GM12878 (cell line): ENCODE measurements at regions not wholly inside any gene's neighbourhood (a gene's known extent, or its start where the extent isn't known, plus 50 kb on each side); places are given as distances from the start of the nearest gene placed in this dataset.

ENCODE experiments used
- ASH2L ChIP-seq: fragments of 300-600, 200-600 bp; sonication (generic); IDR thresholded peaks from 2 replicates; pipeline ENCODE4 v1.6.1; 2017; ENCODE audit warnings: low read depth, mild to moderate bottlenecking, borderline replicate concordance
- GATAD2B ChIP-seq: fragments of 450-650 bp; conservative IDR thresholded peaks from 2 replicates; pipeline ENCODE4 v1.6.1; 2017; ENCODE audit warnings: low read depth, mild to moderate bottlenecking, moderate library complexity
- MXI1 ChIP-seq: fragments of 150-350 bp; IDR thresholded peaks from 2 replicates; pipeline ENCODE4 v1.6.1; 2011; ENCODE audit warnings: low read depth, mild to moderate bottlenecking, inconsistent platforms, low read length, improper control_type of control experiment
- NRF1 ChIP-seq: conservative IDR thresholded peaks from 2 replicates; pipeline ENCODE4 v1.6.1; 2011; ENCODE audit warnings: mild to moderate bottlenecking, low read depth, low read length, improper control_type of control experiment
- POLR2A ChIP-seq: IDR thresholded peaks from 2 replicates; pipeline ENCODE4 v1.6.1; 2011; ENCODE audit warnings: low read depth, mild to moderate bottlenecking, low read length
- POLR2AphosphoS5 ChIP-seq: IDR thresholded peaks from 2 replicates; pipeline ENCODE4 v1.6.1; 2011; ENCODE audit warnings: mild to moderate bottlenecking, low read length, inconsistent platforms
- SIN3A ChIP-seq: IDR thresholded peaks from 2 replicates; pipeline ENCODE4 v1.6.1; 2012; ENCODE audit warnings: low read depth, low read length, improper control_type of control experiment
- SPI1 ChIP-seq: IDR thresholded peaks from 2 replicates; pipeline ENCODE4 v1.6.1; 2011; ENCODE audit warnings: low read depth, mild to moderate bottlenecking, low read length, moderate library complexity, borderline replicate concordance; ENCODE audit not compliant: insufficient read depth
- ZZZ3 ChIP-seq: IDR thresholded peaks from 2 replicates; pipeline ENCODE4 v1.6.1; 2011; ENCODE audit warnings: low read depth; ENCODE audit not compliant: control insufficient read depth, insufficient read length
- TF ChIP-seq, protein P1 (sequence below), 3 experiments: IDR thresholded peaks in 2 of 3; conservative IDR thresholded peaks in 1 of 3; 2 replicates each; pipeline ENCODE4 v1.5.1; 2011; ENCODE audit warnings: low read depth in 3 of 3, low read length in 3 of 3, mild to moderate bottlenecking in 3 of 3, control low read depth in 2 of 3, moderate library complexity in 2 of 3, inconsistent platforms in 1 of 3, mixed read lengths in 1 of 3; ENCODE audit not compliant: control insufficient read depth in 2 of 3, insufficient read depth in 1 of 3; ENCODE audit errors: extremely low read depth in 1 of 3
- TF ChIP-seq, protein P2 (sequence below): IDR thresholded peaks from 2 replicates; pipeline ENCODE4 v1.6.1; 2012; ENCODE audit warnings: low read depth, low read length, improper control_type of control experiment
- TF ChIP-seq, protein P3 (sequence below): fragments of 450-650 bp; IDR thresholded peaks from 2 replicates; pipeline ENCODE4 v1.6.1; 2017; ENCODE audit warnings: mild to moderate bottlenecking, moderate library complexity

DNA sequence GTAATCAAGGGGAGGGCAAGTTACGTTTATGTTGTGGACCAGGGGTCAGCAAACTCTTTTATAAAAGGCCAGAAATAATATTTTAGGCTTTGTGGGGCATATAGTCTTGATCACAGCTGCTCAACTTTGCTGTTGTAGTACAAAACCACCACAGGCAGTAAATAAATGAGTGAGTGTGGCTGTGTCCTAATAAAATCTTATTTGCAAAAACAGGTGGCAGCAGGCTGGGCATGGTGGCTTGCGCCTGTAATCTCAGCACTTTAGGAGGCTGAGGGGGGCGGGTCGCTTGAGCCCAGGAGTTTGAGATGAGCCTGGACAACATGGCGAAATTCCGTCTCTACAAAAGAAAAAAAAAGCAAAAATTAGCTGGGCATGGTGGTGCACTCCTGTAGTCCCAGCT, 57.9 kb upstream of the NUP160 start:
- TF ChIP-seq, protein P1, sequence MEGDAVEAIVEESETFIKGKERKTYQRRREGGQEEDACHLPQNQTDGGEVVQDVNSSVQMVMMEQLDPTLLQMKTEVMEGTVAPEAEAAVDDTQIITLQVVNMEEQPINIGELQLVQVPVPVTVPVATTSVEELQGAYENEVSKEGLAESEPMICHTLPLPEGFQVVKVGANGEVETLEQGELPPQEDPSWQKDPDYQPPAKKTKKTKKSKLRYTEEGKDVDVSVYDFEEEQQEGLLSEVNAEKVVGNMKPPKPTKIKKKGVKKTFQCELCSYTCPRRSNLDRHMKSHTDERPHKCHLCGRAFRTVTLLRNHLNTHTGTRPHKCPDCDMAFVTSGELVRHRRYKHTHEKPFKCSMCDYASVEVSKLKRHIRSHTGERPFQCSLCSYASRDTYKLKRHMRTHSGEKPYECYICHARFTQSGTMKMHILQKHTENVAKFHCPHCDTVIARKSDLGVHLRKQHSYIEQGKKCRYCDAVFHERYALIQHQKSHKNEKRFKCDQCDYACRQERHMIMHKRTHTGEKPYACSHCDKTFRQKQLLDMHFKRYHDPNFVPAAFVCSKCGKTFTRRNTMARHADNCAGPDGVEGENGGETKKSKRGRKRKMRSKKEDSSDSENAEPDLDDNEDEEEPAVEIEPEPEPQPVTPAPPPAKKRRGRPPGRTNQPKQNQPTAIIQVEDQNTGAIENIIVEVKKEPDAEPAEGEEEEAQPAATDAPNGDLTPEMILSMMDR (IDR thresholded peaks at IDR 0.05 in 2 of 3, conservative IDR thresholded peaks at IDR 0.05 in 1 of 3; ENCODE audit: control insufficient read depth in 2 of 3, extremely low read depth in 1 of 3, insufficient read depth in 1 of 3, low read depth in 3 of 3, low read length in 3 of 3) = no peak
- TF ChIP-seq, protein P2, sequence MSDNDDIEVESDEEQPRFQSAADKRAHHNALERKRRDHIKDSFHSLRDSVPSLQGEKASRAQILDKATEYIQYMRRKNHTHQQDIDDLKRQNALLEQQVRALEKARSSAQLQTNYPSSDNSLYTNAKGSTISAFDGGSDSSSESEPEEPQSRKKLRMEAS = no peak
- no peak for TF ChIP-seq ZZZ3
- no peak for TF ChIP-seq POLR2AphosphoS5
- TF ChIP-seq POLR2A = no peak
- TF ChIP-seq SPI1 = no peak
- no peak for TF ChIP-seq GATAD2B
- TF ChIP-seq SIN3A = no peak
- TF ChIP-seq NRF1 = no peak
- TF ChIP-seq, protein P3, sequence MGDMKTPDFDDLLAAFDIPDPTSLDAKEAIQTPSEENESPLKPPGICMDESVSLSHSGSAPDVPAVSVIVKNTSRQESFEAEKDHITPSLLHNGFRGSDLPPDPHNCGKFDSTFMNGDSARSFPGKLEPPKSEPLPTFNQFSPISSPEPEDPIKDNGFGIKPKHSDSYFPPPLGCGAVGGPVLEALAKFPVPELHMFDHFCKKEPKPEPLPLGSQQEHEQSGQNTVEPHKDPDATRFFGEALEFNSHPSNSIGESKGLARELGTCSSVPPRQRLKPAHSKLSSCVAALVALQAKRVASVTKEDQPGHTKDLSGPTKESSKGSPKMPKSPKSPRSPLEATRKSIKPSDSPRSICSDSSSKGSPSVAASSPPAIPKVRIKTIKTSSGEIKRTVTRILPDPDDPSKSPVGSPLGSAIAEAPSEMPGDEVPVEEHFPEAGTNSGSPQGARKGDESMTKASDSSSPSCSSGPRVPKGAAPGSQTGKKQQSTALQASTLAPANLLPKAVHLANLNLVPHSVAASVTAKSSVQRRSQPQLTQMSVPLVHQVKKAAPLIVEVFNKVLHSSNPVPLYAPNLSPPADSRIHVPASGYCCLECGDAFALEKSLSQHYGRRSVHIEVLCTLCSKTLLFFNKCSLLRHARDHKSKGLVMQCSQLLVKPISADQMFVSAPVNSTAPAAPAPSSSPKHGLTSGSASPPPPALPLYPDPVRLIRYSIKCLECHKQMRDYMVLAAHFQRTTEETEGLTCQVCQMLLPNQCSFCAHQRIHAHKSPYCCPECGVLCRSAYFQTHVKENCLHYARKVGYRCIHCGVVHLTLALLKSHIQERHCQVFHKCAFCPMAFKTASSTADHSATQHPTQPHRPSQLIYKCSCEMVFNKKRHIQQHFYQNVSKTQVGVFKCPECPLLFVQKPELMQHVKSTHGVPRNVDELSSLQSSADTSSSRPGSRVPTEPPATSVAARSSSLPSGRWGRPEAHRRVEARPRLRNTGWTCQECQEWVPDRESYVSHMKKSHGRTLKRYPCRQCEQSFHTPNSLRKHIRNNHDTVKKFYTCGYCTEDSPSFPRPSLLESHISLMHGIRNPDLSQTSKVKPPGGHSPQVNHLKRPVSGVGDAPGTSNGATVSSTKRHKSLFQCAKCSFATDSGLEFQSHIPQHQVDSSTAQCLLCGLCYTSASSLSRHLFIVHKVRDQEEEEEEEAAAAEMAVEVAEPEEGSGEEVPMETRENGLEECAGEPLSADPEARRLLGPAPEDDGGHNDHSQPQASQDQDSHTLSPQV = no peak
- no peak for TF ChIP-seq MXI1
- no peak for TF ChIP-seq ASH2L
